ENCODE measurements at regions not wholly inside any gene's neighbourhood (a gene's known extent, or its start where the extent isn't known, plus 50 kb on each side); places are given as distances from the start of the nearest gene placed in this dataset.

DNA sequence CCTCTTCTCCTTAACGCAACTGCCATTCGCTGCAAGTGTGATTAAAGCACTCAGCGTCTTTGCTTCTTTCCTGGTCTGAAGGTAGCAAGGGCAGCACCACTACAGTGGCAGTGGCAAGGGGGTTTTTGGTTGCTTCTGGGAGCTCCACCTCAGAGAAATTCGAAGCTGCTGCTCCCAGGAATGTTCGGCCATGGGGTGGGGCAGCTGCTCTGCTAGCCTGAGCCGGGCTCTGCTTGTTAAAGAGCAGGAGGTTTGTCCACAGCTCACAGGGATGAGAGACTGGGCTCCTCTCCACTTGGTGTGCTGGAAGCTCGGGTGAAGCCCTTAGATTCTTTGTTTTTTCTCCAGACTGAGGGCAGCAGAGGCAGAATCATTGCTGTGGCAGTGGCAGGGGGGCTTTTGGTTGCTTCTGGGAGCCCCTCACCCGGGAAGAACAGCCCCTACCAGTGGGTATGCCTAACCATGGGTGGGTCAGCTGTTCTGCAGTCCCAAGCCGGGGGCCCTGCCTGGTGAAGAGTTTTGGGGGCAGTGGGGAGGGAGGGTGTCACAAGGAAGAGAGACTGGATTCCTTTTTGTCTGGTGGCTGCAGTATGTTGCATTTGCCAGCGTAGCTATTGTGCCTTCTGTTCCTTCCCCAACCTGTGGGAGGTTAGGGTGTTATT, 340.2 kb downstream of the AEBP2 start:
- H3K4me1 Mint-ChIP-seq, result no peaks in the 10 kb centered on the region
- Histone ChIP-seq H3K36me3 (ENCODE audit: control insufficient read depth, insufficient read depth, low read length) (no peaks in the 10 kb centered on the region), H3K27me3 (ENCODE audit: control insufficient read depth, insufficient read depth, low read length) (no peaks in the 10 kb centered on the region), H3K4me3 (ENCODE audit: low read depth, low read length) (no peak overlapping the region), H3K27ac (ENCODE audit: insufficient read depth, low read length, poor library complexity, severe bottlenecking) (no peak overlapping the region), H3K9me3 (ENCODE audit: control insufficient read depth in 2 of 2, low read length in 2 of 2) (no peaks in the 10 kb centered on the region), H3K4me1 (ENCODE audit: control insufficient read depth, insufficient read depth, low read length, poor library complexity, severe bottlenecking) (no peaks in the 10 kb centered on the region)
- no peaks in the 10 kb centered on the region for H3K27me3 Mint-ChIP-seq
- no peak for ATAC-seq (ENCODE audit: low read depth in 2 of 2)
- H3K27ac Mint-ChIP-seq, result no peak overlapping the region
- peaks cover 0 to 12% (median 7%) of the 10 kb centered on the region in 7 donors for H3K9me3 Mint-ChIP-seq
- no peaks in the 10 kb centered on the region for H3K36me3 Mint-ChIP-seq
- DNase-seq, result no peak
- no peak overlapping the region for H3K4me3 Mint-ChIP-seq

GRCh38 chr12:19780460-19780859, 341.2 kb downstream of the AEBP2 start:
- peaks cover 0 to 13% (median 3%) of the 10 kb centered on the region in 7 donors for H3K9me3 Mint-ChIP-seq
- DNase-seq (no peak), ATAC-seq (ENCODE audit: low read depth in 2 of 2) (no peak)
- no peak overlapping the region for H3K27ac ChIP-seq (ENCODE audit: insufficient read depth, low read length, poor library complexity, severe bottlenecking)
- H3K27me3 ChIP-seq (ENCODE audit: control insufficient read depth, insufficient read depth, low read length), result no peaks in the 10 kb centered on the region
- no peak overlapping the region for H3K27ac Mint-ChIP-seq
- H3K9me3 ChIP-seq (ENCODE audit: control insufficient read depth in 2 of 2, low read length in 2 of 2), result no peaks in the 10 kb centered on the region
- no peaks in the 10 kb centered on the region for H3K27me3 Mint-ChIP-seq
- H3K4me3 ChIP-seq (ENCODE audit: low read depth, low read length), result no peak overlapping the region
- H3K36me3 ChIP-seq (ENCODE audit: control insufficient read depth, insufficient read depth, low read length), result no peaks in the 10 kb centered on the region
- H3K4me1 Mint-ChIP-seq, result no peaks in the 10 kb centered on the region
- H3K4me3 Mint-ChIP-seq, result no peak overlapping the region
- no peaks in the 10 kb centered on the region for H3K4me1 ChIP-seq (ENCODE audit: control insufficient read depth, insufficient read depth, low read length, poor library complexity, severe bottlenecking)
- no peaks in the 10 kb centered on the region for H3K36me3 Mint-ChIP-seq

- Mint-ChIP-seq H3K4me1 (no peaks in the 10 kb centered on the region), H3K36me3 (no peaks in the 10 kb centered on the region), H3K27ac (no peak overlapping the region), H3K4me3 (no peak overlapping the region), H3K27me3 (no peaks in the 10 kb centered on the region), H3K9me3 (peaks cover 0 to 11% (median 5%) of the 10 kb centered on the region in 7 donors)
- H3K9me3 ChIP-seq (ENCODE audit: control insufficient read depth in 2 of 2, low read length in 2 of 2), result no peaks in the 10 kb centered on the region
- no peaks in the 10 kb centered on the region for H3K4me1 ChIP-seq (ENCODE audit: control insufficient read depth, insufficient read depth, low read length, poor library complexity, severe bottlenecking)
- H3K36me3 ChIP-seq (ENCODE audit: control insufficient read depth, insufficient read depth, low read length), result no peaks in the 10 kb centered on the region
- ATAC-seq (ENCODE audit: low read depth in 2 of 2) (no peak), DNase-seq (no peak)
- no peaks in the 10 kb centered on the region for H3K27me3 ChIP-seq (ENCODE audit: control insufficient read depth, insufficient read depth, low read length)
- no peak overlapping the region for H3K4me3 ChIP-seq (ENCODE audit: low read depth, low read length)
- H3K27ac ChIP-seq (ENCODE audit: insufficient read depth, low read length, poor library complexity, severe bottlenecking), result no peak overlapping the region
These were observed 344.5 kb downstream of the AEBP2 start for GRCh38 chr12:19783547-19784444.

- DNase-seq, result peak in 2 of 3 donors; percentile 28 to 29
- ATAC-seq (ENCODE audit: low read depth in 2 of 2), result no peak
- H3K9me3 Mint-ChIP-seq, result peaks cover 0 to 9% (median 1%) of the 10 kb centered on the region in 7 donors
- H3K36me3 Mint-ChIP-seq, result no peaks in the 10 kb centered on the region
- peak overlapping the region; percentile 45 for H3K4me3 ChIP-seq (ENCODE audit: low read depth, low read length)
- H3K4me1 Mint-ChIP-seq, result peaks cover 6 to 19% (median 15%) of the 10 kb centered on the region in 4 donors
- peaks cover 3% of the 10 kb centered on the region for H3K4me1 ChIP-seq (ENCODE audit: control insufficient read depth, insufficient read depth, low read length, poor library complexity, severe bottlenecking)
- H3K27me3 Mint-ChIP-seq, result peaks cover 4% of the 10 kb centered on the region
- H3K27ac Mint-ChIP-seq, result no peak overlapping the region
- no peaks in the 10 kb centered on the region for H3K9me3 ChIP-seq (ENCODE audit: control insufficient read depth in 2 of 2, low read length in 2 of 2)
- H3K4me3 Mint-ChIP-seq, result peak overlapping the region; percentile 12 to 78 (median 70)
- no peak overlapping the region for H3K27ac ChIP-seq (ENCODE audit: insufficient read depth, low read length, poor library complexity, severe bottlenecking)
- no peaks in the 10 kb centered on the region for H3K27me3 ChIP-seq (ENCODE audit: control insufficient read depth, insufficient read depth, low read length)
- no peaks in the 10 kb centered on the region for H3K36me3 ChIP-seq (ENCODE audit: control insufficient read depth, insufficient read depth, low read length)
These were observed 352.7 kb downstream of the AEBP2 start for GRCh38 chr12:19792028-19792427.

GRCh38 chr12:19794116-19794515, 354.8 kb downstream of the AEBP2 start:
- H3K27me3 Mint-ChIP-seq, result peaks cover 4% of the 10 kb centered on the region
- ATAC-seq (ENCODE audit: low read depth in 2 of 2), result no peak
- Histone ChIP-seq H3K27ac (ENCODE audit: insufficient read depth, low read length, poor library complexity, severe bottlenecking) (no peak overlapping the region), H3K9me3 (ENCODE audit: control insufficient read depth in 2 of 2, low read length in 2 of 2) (no peaks in the 10 kb centered on the region), H3K4me3 (ENCODE audit: low read depth, low read length) (no peak overlapping the region), H3K4me1 (ENCODE audit: control insufficient read depth, insufficient read depth, low read length, poor library complexity, severe bottlenecking) (peaks cover 3% of the 10 kb centered on the region), H3K36me3 (ENCODE audit: control insufficient read depth, insufficient read depth, low read length) (no peaks in the 10 kb centered on the region), H3K27me3 (ENCODE audit: control insufficient read depth, insufficient read depth, low read length) (no peaks in the 10 kb centered on the region)
- no peak overlapping the region for H3K4me3 Mint-ChIP-seq
- peaks cover 0 to 5% (median 0%) of the 10 kb centered on the region in 7 donors for H3K9me3 Mint-ChIP-seq
- H3K4me1 Mint-ChIP-seq, result peaks cover 6 to 19% (median 15%) of the 10 kb centered on the region in 4 donors
- H3K27ac Mint-ChIP-seq, result no peak overlapping the region
- DNase-seq, result no peak
- no peaks in the 10 kb centered on the region for H3K36me3 Mint-ChIP-seq

- Histone ChIP-seq H3K9me3 (ENCODE audit: control insufficient read depth in 2 of 2, low read length in 2 of 2) (no peaks in the 10 kb centered on the region), H3K4me3 (ENCODE audit: low read depth, low read length) (no peak overlapping the region), H3K36me3 (ENCODE audit: control insufficient read depth, insufficient read depth, low read length) (no peaks in the 10 kb centered on the region), H3K4me1 (ENCODE audit: control insufficient read depth, insufficient read depth, low read length, poor library complexity, severe bottlenecking) (no peaks in the 10 kb centered on the region), H3K27ac (ENCODE audit: insufficient read depth, low read length, poor library complexity, severe bottlenecking) (no peak overlapping the region), H3K27me3 (ENCODE audit: control insufficient read depth, insufficient read depth, low read length) (no peaks in the 10 kb centered on the region)
- H3K36me3 Mint-ChIP-seq, result no peaks in the 10 kb centered on the region
- H3K4me3 Mint-ChIP-seq, result no peak overlapping the region
- no peaks in the 10 kb centered on the region for H3K27me3 Mint-ChIP-seq
- DNase-seq (no peak), ATAC-seq (ENCODE audit: low read depth in 2 of 2) (no peak)
- H3K4me1 Mint-ChIP-seq, result peaks cover 0 to 12% (median 2%) of the 10 kb centered on the region in 4 donors
- H3K27ac Mint-ChIP-seq, result no peak overlapping the region
- H3K9me3 Mint-ChIP-seq, result peaks cover 0 to 6% (median 2%) of the 10 kb centered on the region in 7 donors
These were observed 359.9 kb downstream of the AEBP2 start for GRCh38 chr12:19799216-19799615.

- DNase-seq (no peak), ATAC-seq (ENCODE audit: low read depth in 2 of 2) (no peak)
- no peak overlapping the region for H3K27ac ChIP-seq (ENCODE audit: insufficient read depth, low read length, poor library complexity, severe bottlenecking)
- Mint-ChIP-seq H3K27ac (no peak overlapping the region), H3K27me3 (no peaks in the 10 kb centered on the region), H3K4me3 (no peak overlapping the region), H3K36me3 (no peaks in the 10 kb centered on the region), H3K9me3 (peaks cover 0 to 6% (median 2%) of the 10 kb centered on the region in 7 donors), H3K4me1 (peaks cover 0 to 12% (median 2%) of the 10 kb centered on the region in 4 donors)
- H3K4me3 ChIP-seq (ENCODE audit: low read depth, low read length), result no peak overlapping the region
- no peaks in the 10 kb centered on the region for H3K36me3 ChIP-seq (ENCODE audit: control insufficient read depth, insufficient read depth, low read length)
- no peaks in the 10 kb centered on the region for H3K9me3 ChIP-seq (ENCODE audit: control insufficient read depth in 2 of 2, low read length in 2 of 2)
- H3K27me3 ChIP-seq (ENCODE audit: control insufficient read depth, insufficient read depth, low read length), result no peaks in the 10 kb centered on the region
- no peaks in the 10 kb centered on the region for H3K4me1 ChIP-seq (ENCODE audit: control insufficient read depth, insufficient read depth, low read length, poor library complexity, severe bottlenecking)
These were observed 360.8 kb downstream of the AEBP2 start for GRCh38 chr12:19799895-19800602.

Data from CD4-positive, CD25-positive, alpha-beta regulatory T cell (primary cell).